ENCODE measurements at regions not wholly inside any gene's neighbourhood (a gene's known extent, or its start where the extent isn't known, plus 50 kb on each side); places are given as distances from the start of the nearest gene placed in this dataset.

GRCh38 chr7:130962109-130962508 lies 228.1 kb upstream of the KLF14 start:
- TF ChIP-seq CTCF (IDR thresholded peaks at IDR 0.05; ENCODE audit: borderline replicate concordance, insufficient read depth, low read depth, low read length): no peak
- H3K4me3 ChIP-seq (ENCODE audit: low read depth, low read length): no peak overlapping the region

- TF ChIP-seq CTCF (IDR thresholded peaks at IDR 0.05; ENCODE audit: borderline replicate concordance, insufficient read depth, low read depth, low read length): no peak
- no peak overlapping the region for H3K4me3 ChIP-seq (ENCODE audit: low read depth, low read length)
Measured at GRCh38 chr7:130963339-130963738, 229.3 kb upstream of the KLF14 start.

- no peak for TF ChIP-seq CTCF (IDR thresholded peaks at IDR 0.05; ENCODE audit: borderline replicate concordance, insufficient read depth, low read depth, low read length)
- no peak overlapping the region for H3K4me3 ChIP-seq (ENCODE audit: low read depth, low read length)
Measured at GRCh38 chr7:130965515-130965914, 231.5 kb upstream of the KLF14 start.

GRCh38 chr7:130966246-130967009 lies 232.4 kb upstream of the KLF14 start:
- no peak for TF ChIP-seq CTCF (IDR thresholded peaks at IDR 0.05; ENCODE audit: borderline replicate concordance, insufficient read depth, low read depth, low read length)
- no peak overlapping the region for H3K4me3 ChIP-seq (ENCODE audit: low read depth, low read length)

- no peak overlapping the region for H3K4me3 ChIP-seq (ENCODE audit: low read depth, low read length)
- no peak for TF ChIP-seq CTCF (IDR thresholded peaks at IDR 0.05; ENCODE audit: borderline replicate concordance, insufficient read depth, low read depth, low read length)
Measured at GRCh38 chr7:130970196-130970595, 236.2 kb upstream of the KLF14 start.

- H3K4me3 ChIP-seq (ENCODE audit: low read depth, low read length): no peak overlapping the region
- TF ChIP-seq CTCF (IDR thresholded peaks at IDR 0.05; ENCODE audit: borderline replicate concordance, insufficient read depth, low read depth, low read length): no peak
Measured at GRCh38 chr7:130970696-130971095, 236.7 kb upstream of the KLF14 start.

GRCh38 chr7:130971297-130971696 lies 237.3 kb upstream of the KLF14 start:
- no peak overlapping the region for H3K4me3 ChIP-seq (ENCODE audit: low read depth, low read length)
- no peak for TF ChIP-seq CTCF (IDR thresholded peaks at IDR 0.05; ENCODE audit: borderline replicate concordance, insufficient read depth, low read depth, low read length)
